ENCODE measurements at regions not wholly inside any gene's neighbourhood (a gene's known extent, or its start where the extent isn't known, plus 50 kb on each side); places are given as distances from the start of the nearest gene placed in this dataset.

DNA sequence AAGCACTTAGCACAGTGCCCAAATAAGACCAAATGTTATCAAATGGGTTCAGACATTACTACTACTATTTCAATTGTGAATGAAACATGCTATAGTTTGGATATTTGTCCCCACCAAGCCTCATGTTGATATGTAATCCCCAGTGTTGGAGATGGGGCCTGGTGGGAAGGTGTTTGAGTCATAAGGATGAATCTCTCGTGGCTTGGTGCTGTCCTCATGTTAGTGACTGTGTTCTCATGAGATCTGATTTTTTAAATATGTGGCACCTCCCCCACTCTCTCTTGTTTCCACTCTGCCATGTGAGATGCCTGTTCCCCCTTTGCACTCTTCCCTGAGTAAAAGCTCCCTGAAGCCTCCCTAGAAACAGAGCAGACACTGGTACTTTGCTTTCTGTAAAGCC, 148.7 kb upstream of the TGFBR2 start:
- TF ChIP-seq, protein P1, sequence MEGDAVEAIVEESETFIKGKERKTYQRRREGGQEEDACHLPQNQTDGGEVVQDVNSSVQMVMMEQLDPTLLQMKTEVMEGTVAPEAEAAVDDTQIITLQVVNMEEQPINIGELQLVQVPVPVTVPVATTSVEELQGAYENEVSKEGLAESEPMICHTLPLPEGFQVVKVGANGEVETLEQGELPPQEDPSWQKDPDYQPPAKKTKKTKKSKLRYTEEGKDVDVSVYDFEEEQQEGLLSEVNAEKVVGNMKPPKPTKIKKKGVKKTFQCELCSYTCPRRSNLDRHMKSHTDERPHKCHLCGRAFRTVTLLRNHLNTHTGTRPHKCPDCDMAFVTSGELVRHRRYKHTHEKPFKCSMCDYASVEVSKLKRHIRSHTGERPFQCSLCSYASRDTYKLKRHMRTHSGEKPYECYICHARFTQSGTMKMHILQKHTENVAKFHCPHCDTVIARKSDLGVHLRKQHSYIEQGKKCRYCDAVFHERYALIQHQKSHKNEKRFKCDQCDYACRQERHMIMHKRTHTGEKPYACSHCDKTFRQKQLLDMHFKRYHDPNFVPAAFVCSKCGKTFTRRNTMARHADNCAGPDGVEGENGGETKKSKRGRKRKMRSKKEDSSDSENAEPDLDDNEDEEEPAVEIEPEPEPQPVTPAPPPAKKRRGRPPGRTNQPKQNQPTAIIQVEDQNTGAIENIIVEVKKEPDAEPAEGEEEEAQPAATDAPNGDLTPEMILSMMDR (IDR thresholded peaks at IDR 0.05; ENCODE audit: insufficient read depth, low read length, poor library complexity, severe bottlenecking), result no peak
- TF ChIP-seq EZH2phosphoT487 (conservative IDR thresholded peaks at IDR 0.05; ENCODE audit: low read length), result no peak

All from SU-DHL-6 (cell line).